ENCODE measurements at regions not wholly inside any gene's neighbourhood (a gene's known extent, or its start where the extent isn't known, plus 50 kb on each side); places are given as distances from the start of the nearest gene placed in this dataset.

DNA sequence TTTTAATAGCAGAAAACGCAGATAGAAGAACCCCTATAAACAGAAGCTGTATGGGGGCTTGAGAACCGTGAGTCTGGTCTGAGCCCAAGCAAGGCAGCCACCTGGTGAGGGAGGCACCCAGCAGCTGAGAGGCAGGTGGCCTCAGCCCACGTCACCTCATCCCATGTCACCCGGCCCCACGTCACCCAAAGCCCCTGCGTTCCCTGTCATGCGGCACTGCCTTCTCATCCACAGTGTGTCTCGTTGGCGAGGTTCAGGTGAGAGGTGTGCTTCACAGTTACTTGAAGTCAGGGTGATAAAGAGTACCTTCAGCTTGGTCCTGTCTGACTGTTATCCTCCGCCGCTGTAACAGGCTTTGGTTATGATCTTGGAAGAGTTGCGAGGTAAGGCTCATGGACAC is 80.6 kb upstream of the IRX4 start:
- TF ChIP-seq CTCF (IDR thresholded peaks at IDR 0.05; ENCODE audit: low read depth, low read length) = no peak
- no peak for DNase-seq (ENCODE audit: low read depth, low spot score)
- in situ Hi-C loops (cut with HindIII; ENCODE audit: low sequenced_read_pairs) = no loop called here
- H3K4me3 ChIP-seq (ENCODE audit: low read depth, low read length) = no peak overlapping the region

GRCh38 chr5:1962619-1963355 is 80.1 kb upstream of the IRX4 start:
- in situ Hi-C loops (cut with HindIII; ENCODE audit: low sequenced_read_pairs) = no loop called here
- no peak for TF ChIP-seq CTCF (IDR thresholded peaks at IDR 0.05; ENCODE audit: low read depth, low read length)
- no peak for DNase-seq (ENCODE audit: low read depth, low spot score)
- no peak overlapping the region for H3K4me3 ChIP-seq (ENCODE audit: low read depth, low read length)

GRCh38 chr5:1961952-1962595 is 79.3 kb upstream of the IRX4 start:
- DNase-seq (ENCODE audit: low read depth, low spot score) = no peak
- in situ Hi-C loops (cut with HindIII; ENCODE audit: low sequenced_read_pairs) = no loop called here
- no peak overlapping the region for H3K4me3 ChIP-seq (ENCODE audit: low read depth, low read length)
- no peak for TF ChIP-seq CTCF (IDR thresholded peaks at IDR 0.05; ENCODE audit: low read depth, low read length)

DNA sequence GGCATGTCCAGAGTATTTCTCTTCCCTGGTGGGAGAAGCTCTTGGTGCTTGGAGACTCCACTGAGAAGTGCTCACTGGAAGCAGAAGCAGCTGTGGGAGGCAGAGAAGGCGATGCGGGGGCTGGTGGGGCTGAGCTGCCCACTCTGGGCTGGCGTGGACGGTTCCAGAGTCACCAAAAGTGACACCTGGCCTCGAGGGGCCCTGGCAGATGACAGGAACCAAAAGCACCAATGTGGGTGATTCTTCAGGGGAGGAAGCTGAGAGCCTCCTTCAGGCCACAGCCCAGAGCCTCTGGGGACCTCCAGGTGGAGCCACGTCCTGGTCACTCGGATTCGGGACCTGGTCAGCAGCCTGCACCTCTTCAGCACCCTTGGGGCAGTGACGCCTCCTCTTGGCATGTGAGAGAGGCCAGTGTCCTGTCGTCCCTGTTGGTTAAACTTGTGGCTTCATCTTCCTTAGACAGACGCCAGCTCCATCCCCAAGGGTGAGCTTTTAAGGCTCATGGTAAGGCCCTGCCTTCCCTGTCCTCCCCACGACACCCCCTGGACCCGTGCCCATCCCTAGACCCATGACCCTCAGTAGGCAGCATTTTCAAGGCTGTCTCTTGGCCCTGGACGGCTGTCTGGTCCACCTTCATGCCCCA is 78.7 kb upstream of the IRX4 start:
- DNase-seq (ENCODE audit: low read depth, low spot score) = no peak
- H3K4me3 ChIP-seq (ENCODE audit: low read depth, low read length) = no peak overlapping the region
- no peak for TF ChIP-seq CTCF (IDR thresholded peaks at IDR 0.05; ENCODE audit: low read depth, low read length)
- in situ Hi-C loops (cut with HindIII; ENCODE audit: low sequenced_read_pairs) = no loop called here

DNA sequence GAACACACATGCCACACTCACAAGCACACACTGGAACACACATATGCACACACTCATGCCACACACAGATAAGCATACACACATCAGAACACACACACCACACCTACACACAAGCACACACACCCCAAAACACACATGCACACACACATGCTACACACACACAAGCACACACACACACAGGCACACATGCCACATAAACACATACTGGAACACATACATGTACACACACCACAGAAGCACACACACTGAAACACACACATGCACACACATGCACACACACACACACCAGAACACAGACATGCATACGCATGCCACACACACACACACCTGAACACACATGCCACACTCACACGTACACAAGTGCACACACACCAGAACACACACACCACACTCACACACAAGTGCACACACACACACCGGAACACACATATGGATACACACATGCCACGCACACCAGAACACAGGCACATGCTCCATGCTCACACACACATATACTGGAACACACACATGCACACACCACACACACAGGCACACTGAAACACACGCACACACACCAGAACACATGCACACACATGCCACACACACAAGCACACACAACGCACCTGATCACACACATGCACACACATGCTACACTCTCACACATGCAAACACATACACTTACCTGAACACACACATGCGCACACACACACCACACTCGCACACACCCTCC is 78.0 kb upstream of the IRX4 start:
- no peak for TF ChIP-seq CTCF (IDR thresholded peaks at IDR 0.05; ENCODE audit: low read depth, low read length)
- DNase-seq (ENCODE audit: low read depth, low spot score) = no peak
- H3K4me3 ChIP-seq (ENCODE audit: low read depth, low read length) = no peak overlapping the region
- in situ Hi-C loops (cut with HindIII; ENCODE audit: low sequenced_read_pairs) = no loop called here

DNA sequence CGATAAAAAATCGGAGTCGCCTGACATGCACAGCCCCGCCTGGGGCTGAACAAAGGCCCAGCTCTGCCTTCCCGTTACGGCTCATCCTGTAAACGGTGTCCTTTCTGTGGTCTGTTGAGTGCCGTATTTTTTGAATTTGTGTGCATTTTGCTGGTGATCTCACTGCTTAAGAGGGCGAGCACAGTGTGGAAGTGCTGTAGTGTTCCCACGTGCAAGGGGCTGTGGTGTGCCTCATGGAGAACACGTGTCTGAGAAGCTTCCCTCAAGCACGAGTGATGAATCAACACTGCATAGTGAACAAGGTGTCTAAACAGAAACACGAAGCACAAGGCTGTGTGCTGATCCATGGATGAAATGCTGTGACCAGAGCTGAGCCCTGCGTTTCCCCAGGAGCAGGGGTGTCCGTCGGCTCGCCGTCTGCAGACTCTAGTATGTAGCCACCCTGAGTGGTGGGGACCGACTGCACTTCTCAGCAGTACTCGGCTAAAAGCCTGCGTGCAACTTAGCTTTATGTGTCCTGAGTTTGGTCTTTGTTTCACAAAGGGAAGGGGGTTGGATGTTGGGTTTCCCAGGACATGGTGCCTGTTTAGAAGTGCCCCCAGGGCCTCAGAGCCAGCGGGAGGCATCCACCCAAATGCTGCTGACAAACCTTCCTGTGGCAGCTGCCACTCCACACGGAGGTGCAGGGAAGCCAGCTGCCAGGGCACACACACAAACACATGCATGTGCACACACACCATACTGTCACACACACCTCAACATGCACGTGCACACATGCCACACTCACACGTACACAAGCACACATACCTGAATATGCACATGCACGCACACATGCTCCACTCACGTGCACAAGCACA is 77.2 kb upstream of the IRX4 start:
- in situ Hi-C loops (cut with HindIII; ENCODE audit: low sequenced_read_pairs) = no loop called here
- H3K4me3 ChIP-seq (ENCODE audit: low read depth, low read length) = no peak overlapping the region
- no peak for TF ChIP-seq CTCF (IDR thresholded peaks at IDR 0.05; ENCODE audit: low read depth, low read length)
- no peak for DNase-seq (ENCODE audit: low read depth, low spot score)

Measured in astrocyte of the spinal cord (primary cell).